Endothelial cell of umbilical vein (primary cell): ENCODE measurements at regions not wholly inside any gene's neighbourhood (a gene's known extent, or its start where the extent isn't known, plus 50 kb on each side); places are given as distances from the start of the nearest gene placed in this dataset.
"Not testable (repeated sequence)": the region's sequence is repeated elsewhere in the genome, so short reads cannot be mapped to it uniquely, and the experiment has no call there.

Experiments used
- CTCF ChIP-seq, 2 donors: IDR thresholded peaks; 1 replicate in 1 of 2; 2 replicates in 1 of 2; pipeline ENCODE4 v1.5.1; 2011; ENCODE audit warnings: low read length in 2 of 2, mild to moderate bottlenecking in 2 of 2, moderate library complexity in 2 of 2, control low read depth in 1 of 2, inconsistent platforms in 1 of 2, low read depth in 1 of 2; ENCODE audit not compliant: insufficient read depth in 1 of 2; ENCODE audit errors: extremely low read depth in 1 of 2
- EZH2 ChIP-seq: IDR thresholded peaks from 2 replicates; pipeline ENCODE4 v1.6.1; 2012; ENCODE audit warnings: borderline replicate concordance, low read depth, mild to moderate bottlenecking, moderate library complexity, low read length, inconsistent platforms; ENCODE audit not compliant: severe bottlenecking
- FOS ChIP-seq: IDR thresholded peaks from 2 replicates; pipeline ENCODE4 v1.6.1; 2011; ENCODE audit warnings: mild to moderate bottlenecking, low read length, moderate library complexity, borderline replicate concordance; ENCODE audit not compliant: insufficient read depth
- JUN ChIP-seq: IDR thresholded peaks from 2 replicates; pipeline ENCODE4 v1.6.1; 2011; ENCODE audit warnings: borderline replicate concordance, low read depth; ENCODE audit not compliant: insufficient read length, insufficient read depth
- MAX ChIP-seq: IDR thresholded peaks from 2 replicates; pipeline ENCODE4 v1.6.1; 2011; ENCODE audit not compliant: insufficient read depth, insufficient read length
- MYC ChIP-seq: IDR thresholded peaks from one replicate; pipeline ENCODE4 v1.6.1; 2011; ENCODE audit warnings: mild to moderate bottlenecking, low read depth, low read length
- POLR2A ChIP-seq: IDR thresholded peaks from 2 replicates; pipeline ENCODE4 v1.6.1; 2012; ENCODE audit warnings: low read depth, mild to moderate bottlenecking, control low read depth, low read length
- POLR2AphosphoS5 ChIP-seq: IDR thresholded peaks from 2 replicates; pipeline ENCODE4 v1.6.1; 2012; ENCODE audit warnings: low read depth, mild to moderate bottlenecking, control low read depth, low read length, moderate library complexity; ENCODE audit not compliant: insufficient read depth

GRCh38 chr6:2597457-2597856, 153.3 kb downstream of the MYLK4 start:
- not testable (repeated sequence) for TF ChIP-seq MYC; CTCF (IDR thresholded peaks at IDR 0.05; ENCODE audit: extremely low read depth in 1 of 2, insufficient read depth in 1 of 2, low read depth in 1 of 2, low read length in 2 of 2); POLR2A; FOS; EZH2; JUN; POLR2AphosphoS5; MAX
